Ascending aorta (tissue), 2 donors: ENCODE measurements at regions not wholly inside any gene's neighbourhood (a gene's known extent, or its start where the extent isn't known, plus 50 kb on each side); places are given as distances from the start of the nearest gene placed in this dataset.

Source experiments
- DNase-seq, 2 donors: peaks; one replicate each; pipeline ENCODE4 v3.0.0-alpha.2; 2019; ENCODE audit warnings: low spot score in 2 of 2
- H3K27ac ChIP-seq, 2 donors: fragments of 200-600 bp; sonication (generic); one replicate each; pipeline ENCODE4 v1.5.1; 2016 to 2017; ENCODE audit warnings: mild to moderate bottlenecking in 1 of 2
- H3K27me3 ChIP-seq: fragments of 200-600 bp; sonication (generic); one replicate; pipeline ENCODE4 v1.5.1; 2017
- H3K36me3 ChIP-seq, 2 donors: fragments of 200-600 bp; sonication (generic); one replicate each; pipeline ENCODE4 v1.5.1; 2016
- H3K4me1 ChIP-seq, 2 donors: fragments of 200-600 bp; sonication (generic); one replicate each; pipeline ENCODE4 v1.5.1; 2016 to 2017; ENCODE audit warnings: mild to moderate bottlenecking in 1 of 2
- H3K4me3 ChIP-seq, 2 donors: fragments of 200-600 bp; sonication (generic); one replicate each; pipeline ENCODE4 v1.5.1; 2016 to 2017; ENCODE audit warnings: mild to moderate bottlenecking in 1 of 2
- H3K9me3 ChIP-seq, 2 donors: fragments of 200-600 bp; sonication (generic); one replicate each; pipeline ENCODE4 v1.5.1; 2016
- intact Hi-C: fragments of 100-400 bp; cut with DNase I; formaldehyde crosslinking; loops from one replicate; pipeline ENCODE4 v1.15.1; 2023
- TF ChIP-seq, protein P1 (sequence below), 3 experiments: fragments of 200-600 bp in 2 of 3; fragments of 450-650 bp in 1 of 3; sonication (generic) in 2 of 3; IDR thresholded peaks; one replicate each; pipeline ENCODE4 v1.5.1; 2016 to 2019; ENCODE audit warnings: antibody characterized with exemption in 3 of 3, mild to moderate bottlenecking in 1 of 3, moderate library complexity in 1 of 3

DNA sequence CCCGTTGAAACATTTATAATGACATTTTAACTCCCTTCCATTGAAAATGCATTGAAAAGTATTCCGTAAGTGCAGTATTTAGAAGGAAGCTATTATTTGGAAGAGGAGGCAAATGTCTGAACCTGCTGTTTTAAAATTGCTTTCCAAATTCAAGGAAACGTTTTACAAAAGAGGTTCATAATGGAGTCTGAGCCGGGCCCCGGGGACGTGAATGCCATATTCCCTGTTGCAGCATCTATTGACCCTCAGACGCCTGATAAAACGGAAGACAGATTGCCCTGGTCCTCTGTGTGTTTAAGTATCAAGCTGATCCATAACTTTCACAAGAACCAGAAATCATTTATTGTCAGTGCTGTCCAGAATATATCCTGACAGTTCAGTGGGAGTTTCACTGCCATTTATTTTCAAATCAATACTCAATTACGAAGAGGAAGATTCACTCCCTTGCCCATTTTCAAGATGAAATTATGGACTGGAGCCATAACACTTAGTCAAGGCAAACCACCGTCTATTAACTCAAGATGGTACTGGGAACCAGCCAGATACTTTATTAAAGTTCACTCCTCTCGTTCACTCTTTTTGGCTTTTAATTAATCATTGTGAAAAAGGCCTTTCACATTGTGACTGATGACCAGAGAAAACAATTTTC is 435.7 kb upstream of the PFKP start:
- no peak for DNase-seq
- TF ChIP-seq, protein P1, sequence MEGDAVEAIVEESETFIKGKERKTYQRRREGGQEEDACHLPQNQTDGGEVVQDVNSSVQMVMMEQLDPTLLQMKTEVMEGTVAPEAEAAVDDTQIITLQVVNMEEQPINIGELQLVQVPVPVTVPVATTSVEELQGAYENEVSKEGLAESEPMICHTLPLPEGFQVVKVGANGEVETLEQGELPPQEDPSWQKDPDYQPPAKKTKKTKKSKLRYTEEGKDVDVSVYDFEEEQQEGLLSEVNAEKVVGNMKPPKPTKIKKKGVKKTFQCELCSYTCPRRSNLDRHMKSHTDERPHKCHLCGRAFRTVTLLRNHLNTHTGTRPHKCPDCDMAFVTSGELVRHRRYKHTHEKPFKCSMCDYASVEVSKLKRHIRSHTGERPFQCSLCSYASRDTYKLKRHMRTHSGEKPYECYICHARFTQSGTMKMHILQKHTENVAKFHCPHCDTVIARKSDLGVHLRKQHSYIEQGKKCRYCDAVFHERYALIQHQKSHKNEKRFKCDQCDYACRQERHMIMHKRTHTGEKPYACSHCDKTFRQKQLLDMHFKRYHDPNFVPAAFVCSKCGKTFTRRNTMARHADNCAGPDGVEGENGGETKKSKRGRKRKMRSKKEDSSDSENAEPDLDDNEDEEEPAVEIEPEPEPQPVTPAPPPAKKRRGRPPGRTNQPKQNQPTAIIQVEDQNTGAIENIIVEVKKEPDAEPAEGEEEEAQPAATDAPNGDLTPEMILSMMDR (IDR thresholded peaks at IDR 0.05), result no peak
- Histone ChIP-seq H3K27ac (no peak overlapping the region), H3K9me3 (no peaks in the 10 kb centered on the region), H3K4me1 (no peaks in the 10 kb centered on the region), H3K4me3 (no peak overlapping the region), H3K36me3 (no peaks in the 10 kb centered on the region), H3K27me3 (no peaks in the 10 kb centered on the region)
- intact Hi-C loops, result no loop called here

DNA sequence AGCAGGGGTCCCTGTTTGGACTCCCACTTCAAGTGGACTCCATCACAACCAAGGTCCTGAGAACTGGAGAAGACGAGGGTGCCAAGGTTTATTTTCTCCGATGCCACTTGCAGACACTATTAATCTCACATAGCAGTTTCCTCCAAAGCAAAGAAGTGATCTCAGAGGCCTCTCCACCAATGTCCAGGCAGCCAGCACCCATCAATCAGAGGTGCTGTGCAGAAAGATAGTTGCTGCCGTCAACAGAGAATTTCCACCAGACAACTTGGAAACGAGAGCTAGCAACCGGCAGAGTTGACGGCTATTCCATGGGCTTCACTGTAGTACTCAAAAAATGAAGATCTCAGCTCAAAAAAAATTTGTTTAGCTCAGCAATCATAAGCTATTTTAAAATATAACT is 438.6 kb upstream of the PFKP start:
- intact Hi-C loops, result loop anchor here (5.0 kb wide), 1 partner anchor 1161 kb away; no protein-coding TSS in a partner anchor
- TF ChIP-seq, protein P1 (IDR thresholded peaks at IDR 0.05), result no peak

DNA sequence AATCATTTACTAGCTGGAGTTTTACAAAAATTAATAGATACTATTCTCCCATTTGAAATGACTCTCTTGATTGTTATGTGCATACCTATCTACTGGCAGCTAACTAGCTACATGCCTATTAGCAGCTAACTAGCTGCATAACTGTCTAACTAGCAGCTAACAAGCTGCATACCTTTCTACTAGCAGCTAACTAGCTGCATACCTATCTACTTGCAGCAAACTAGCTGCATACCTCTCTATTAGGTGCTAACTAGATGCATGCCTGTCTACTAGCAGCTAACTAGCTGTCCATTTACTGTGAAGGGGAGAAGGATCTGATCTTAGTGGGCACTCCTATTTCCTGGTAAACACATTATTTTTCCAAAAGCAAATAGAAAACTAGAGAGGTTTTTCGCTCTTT is 439.4 kb upstream of the PFKP start:
- Histone ChIP-seq H3K27ac (no peak overlapping the region), H3K27me3 (no peaks in the 10 kb centered on the region), H3K4me3 (no peak overlapping the region), H3K9me3 (no peaks in the 10 kb centered on the region), H3K36me3 (no peaks in the 10 kb centered on the region), H3K4me1 (no peaks in the 10 kb centered on the region)
- intact Hi-C loops, result loop anchor here (5.0 kb wide), 1 partner anchor 1161 kb away; no protein-coding TSS in a partner anchor
- no peak for DNase-seq
- TF ChIP-seq, protein P1 (IDR thresholded peaks at IDR 0.05), result no peak

More for the DNA sequence above, 438.6 kb upstream of the PFKP start:
- Histone ChIP-seq H3K9me3 (no peaks in the 10 kb centered on the region), H3K27ac (no peak overlapping the region), H3K4me3 (no peak overlapping the region), H3K4me1 (no peaks in the 10 kb centered on the region), H3K27me3 (no peaks in the 10 kb centered on the region), H3K36me3 (no peaks in the 10 kb centered on the region)
- DNase-seq, result no peak

DNA sequence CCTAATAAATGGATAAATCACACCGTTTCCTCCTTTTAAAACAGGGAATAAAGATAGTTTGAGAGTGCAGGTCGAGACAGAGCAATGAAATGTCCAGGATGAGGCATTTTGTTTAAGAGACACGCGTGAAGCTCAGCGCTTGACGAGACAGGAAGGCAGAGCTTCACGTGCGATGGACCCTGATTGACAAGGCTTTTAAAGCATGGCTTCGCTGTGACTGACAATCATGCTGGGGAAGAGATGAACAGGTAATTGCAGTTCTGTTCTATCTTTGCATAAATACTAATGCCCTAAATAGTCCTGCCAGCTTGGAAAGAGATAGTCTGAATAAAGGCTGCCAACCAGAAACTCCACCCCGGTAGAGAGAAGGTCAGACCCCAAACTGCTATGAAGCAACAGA is 442.3 kb upstream of the PFKP start:
- no peaks in the 10 kb centered on the region for H3K9me3 ChIP-seq
- H3K27ac ChIP-seq, result no peak overlapping the region
- H3K4me1 ChIP-seq, result no peaks in the 10 kb centered on the region
- H3K27me3 ChIP-seq, result no peaks in the 10 kb centered on the region
- DNase-seq, result no peak
- no peak overlapping the region for H3K4me3 ChIP-seq
- TF ChIP-seq, protein P1 (IDR thresholded peaks at IDR 0.05), result no peak
- intact Hi-C loops, result loop anchor here (5.0 kb wide), 1 partner anchor 1158 kb away; no protein-coding TSS in a partner anchor
- H3K36me3 ChIP-seq, result no peaks in the 10 kb centered on the region

DNA sequence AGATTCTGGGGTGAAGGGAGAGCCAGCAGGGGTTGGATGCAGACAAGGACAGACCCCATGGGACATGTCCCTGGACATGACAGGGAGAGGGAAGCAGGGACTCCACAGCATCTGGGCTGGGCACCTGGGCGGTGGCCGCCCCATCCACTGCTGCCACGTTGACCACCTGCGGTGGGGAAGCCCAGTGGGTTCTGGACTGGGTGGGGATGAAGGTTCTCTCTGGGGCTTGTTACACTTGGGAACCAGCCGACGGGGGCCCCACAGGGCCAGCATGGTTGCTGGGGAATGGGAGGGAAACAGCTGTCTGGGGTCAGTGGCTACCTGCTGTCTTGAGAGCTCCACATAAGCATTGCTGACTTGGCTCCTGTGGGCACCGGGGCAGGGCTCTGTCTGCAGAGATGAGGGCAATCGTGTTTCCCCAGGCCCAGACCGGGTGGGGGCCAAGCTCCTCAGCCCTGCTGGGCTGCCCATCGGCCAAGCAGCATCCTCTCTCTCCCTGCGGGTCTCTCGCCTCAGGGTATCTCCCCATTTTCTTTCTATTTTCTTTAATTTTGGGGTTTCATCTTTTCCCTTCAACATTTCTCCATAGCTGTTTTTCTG is 443.6 kb upstream of the PFKP start:
- H3K36me3 ChIP-seq, result no peaks in the 10 kb centered on the region
- no peaks in the 10 kb centered on the region for H3K27me3 ChIP-seq
- no peak overlapping the region for H3K27ac ChIP-seq
- no peaks in the 10 kb centered on the region for H3K4me1 ChIP-seq
- no peak overlapping the region for H3K4me3 ChIP-seq
- intact Hi-C loops, result no loop called here
- no peaks in the 10 kb centered on the region for H3K9me3 ChIP-seq
- DNase-seq, result no peak
- TF ChIP-seq, protein P1 (IDR thresholded peaks at IDR 0.05), result no peak
